NOMO-1 treated with DMSO at 0.1 percent for 48 hours (cell line): ENCODE measurements at regions not wholly inside any gene's neighbourhood (a gene's known extent, or its start where the extent isn't known, plus 50 kb on each side); places are given as distances from the start of the nearest gene placed in this dataset.

Experiments
- DNase-seq: peaks from one replicate; lab custom pipeline; 2025; ENCODE audit not compliant: unreplicated experiment; lab: John Stamatoyannopoulos, UW

DNA sequence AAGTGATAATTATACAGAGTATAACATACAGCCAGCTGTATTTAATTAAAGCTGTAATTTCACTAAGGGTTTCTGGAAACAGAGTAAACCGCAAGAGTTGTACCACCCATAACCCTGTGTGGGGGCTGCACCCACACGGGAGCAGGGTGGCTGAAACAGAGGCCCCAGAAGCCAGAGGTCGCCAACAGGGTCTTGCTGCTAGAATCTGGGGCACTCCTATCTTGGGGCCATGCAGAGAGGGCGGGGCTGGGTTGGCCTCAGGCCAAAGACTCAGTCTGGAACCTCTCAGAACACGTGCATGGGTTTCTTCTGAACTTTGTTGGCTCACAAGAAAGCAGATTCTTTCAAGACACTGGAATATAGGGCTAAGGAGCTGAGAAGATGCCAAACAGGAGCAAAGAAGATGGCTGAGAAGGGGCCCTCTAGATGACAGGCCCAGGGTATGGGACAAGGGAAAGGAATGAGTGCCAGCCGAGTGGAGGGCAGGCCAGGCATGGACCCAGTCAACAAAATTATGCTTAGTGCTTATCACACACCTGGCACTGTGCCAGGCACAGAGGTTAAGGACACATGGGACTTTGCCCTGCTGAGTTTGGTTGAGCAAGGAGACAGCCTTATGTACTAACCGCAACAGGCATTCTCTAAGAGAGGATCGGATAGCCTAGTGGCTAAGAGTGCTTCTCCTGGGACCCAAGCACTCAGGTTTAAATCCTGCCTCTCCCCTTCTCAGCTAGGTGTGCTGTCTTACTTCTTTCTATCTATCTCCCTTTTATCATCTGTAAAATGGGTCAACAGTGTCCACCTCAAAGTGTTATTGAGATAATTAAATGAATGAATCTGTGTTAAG lies 96.6 kb upstream of the FOXP4 start:
- no peak for DNase-seq

DNA sequence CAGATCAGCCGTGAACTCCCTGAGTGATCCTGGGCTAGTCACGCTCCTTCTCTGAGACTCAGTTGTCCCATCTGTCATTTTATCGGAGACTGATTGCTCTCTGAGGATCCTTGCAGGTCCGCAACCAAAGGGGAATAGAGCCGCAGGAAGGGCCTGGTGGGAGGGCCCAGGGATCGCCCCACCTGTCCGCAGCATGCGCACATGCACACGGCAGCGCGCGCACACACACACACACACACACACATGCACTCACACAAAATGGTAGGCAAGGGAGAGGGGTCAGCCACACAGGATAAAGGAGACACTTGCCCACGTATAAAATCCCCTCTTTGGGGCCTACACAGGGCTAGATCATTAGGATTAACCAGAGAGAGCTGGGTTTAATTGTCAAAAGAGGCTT lies 95.6 kb upstream of the FOXP4 start:
- no peak for DNase-seq

DNA sequence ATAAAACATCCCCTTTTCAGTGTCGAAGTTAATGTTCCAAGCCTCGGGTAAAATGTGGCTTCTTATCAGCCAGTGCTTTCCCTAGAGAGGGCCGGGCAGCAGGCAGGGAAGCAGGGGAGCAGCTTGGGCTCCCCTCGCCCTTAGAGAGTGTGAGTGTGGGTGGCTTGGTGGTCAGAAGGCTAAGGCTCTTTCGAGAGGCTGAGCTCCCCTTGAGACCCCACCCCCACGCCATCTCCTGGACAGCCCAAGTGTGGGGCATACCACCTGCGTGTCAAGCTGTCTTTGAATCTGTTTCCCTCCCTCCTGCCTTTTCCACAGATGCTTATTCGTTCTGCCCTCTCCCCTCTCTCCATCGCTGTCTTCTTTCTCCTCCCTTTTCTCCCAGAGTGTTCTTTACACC lies 95.1 kb upstream of the FOXP4 start:
- DNase-seq, result no peak

DNA sequence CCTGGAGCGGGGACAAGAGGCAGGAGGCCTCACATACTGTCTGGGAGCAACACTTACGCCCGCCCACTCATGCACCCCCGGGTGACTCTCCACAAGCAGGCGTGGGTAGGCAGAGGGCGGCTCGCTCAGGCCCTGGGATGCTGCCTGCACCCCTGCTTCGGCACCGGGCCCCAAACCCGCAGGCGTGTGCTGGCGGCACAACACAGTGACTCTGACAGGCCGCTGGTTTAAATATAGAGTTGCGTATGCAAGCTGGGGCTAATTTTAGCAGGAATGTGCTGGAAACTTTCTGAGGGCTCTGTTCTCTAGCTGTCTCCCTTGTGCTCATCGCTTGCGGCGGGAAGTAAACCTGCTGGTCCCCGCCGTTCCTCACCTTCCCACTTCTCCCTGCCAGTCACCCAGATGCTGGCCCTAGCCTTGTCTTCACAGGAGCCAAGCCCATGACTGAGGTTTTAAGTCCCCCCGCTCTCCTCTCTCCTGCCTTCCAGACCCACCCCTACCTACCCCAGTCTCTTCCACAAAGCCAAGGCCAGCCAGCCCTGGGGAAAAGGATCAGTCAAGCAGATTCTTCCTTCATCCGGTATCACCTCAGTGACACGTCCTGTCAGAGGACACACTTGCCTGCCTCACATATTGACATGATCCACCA lies 94.5 kb upstream of the FOXP4 start:
- DNase-seq, result no peak

DNA sequence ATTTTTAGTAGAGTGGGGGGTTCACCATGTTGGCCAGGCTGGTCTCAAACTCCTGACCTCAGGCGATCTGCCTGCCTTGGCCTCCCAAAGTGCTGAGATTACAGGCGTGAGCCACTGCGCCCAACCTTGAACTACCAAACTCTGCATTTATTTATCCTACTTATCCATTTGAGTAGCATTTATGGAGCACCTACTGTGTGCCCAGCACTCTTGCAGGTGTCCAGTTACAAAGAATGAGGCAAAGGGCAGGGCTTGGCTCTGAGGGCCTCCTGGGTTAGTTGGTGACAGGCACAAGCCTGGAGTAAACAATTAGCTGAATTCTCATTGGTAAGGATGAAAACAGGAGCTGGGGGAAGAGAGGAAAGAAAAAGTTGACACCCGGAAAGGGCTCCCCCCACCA lies 93.4 kb upstream of the FOXP4 start:
- DNase-seq, result no peak

DNA sequence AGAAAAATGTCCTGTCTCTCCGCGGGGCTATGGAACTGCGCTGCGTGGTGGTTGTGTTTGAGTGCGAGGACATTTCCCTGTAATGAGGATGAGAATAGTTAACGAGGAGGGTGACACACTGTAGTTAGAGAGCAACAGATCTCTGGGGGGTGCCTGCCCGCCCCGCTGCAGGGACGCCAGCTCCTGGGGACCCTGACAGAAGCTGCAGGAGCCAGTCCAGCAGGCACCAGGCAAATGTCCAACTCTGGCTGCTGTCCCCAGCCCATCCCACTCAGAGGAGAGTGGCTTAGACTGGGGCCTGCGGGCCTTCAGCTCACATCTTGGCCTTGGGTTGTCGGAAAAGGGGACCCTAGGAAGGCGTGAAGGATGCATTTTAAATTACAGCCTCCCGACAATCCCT lies 92.9 kb upstream of the FOXP4 start:
- no peak for DNase-seq

DNA sequence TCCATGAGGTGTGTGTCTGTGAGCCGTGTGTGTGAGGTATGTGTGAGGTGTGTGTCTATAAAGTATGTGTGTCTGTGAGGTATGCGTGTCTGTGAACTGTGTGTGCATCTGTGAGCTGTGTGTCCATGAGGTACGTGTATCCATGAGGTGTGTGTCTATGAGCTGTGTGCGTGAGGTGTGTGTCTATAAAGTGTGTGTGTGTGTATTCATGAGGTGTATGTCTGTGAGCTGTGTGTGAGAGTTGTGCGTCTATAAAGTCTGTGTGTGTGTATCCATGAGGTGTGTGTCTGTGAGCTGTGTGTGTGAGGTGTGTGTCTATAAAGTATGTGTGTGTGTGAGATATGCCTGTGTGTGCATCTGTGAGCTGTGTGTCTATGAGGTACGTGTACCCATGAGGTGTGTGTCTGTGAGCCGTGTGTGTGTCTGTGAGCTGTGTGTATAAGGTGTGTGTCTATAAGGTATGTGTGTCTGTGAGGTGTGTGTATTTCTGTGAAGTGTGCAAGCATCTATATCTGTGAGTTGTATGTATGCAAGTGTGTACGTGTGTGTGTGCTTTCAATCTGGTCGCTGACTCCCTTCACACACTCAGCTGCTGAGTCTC lies 91.9 kb upstream of the FOXP4 start:
- DNase-seq, result no peak

DNA sequence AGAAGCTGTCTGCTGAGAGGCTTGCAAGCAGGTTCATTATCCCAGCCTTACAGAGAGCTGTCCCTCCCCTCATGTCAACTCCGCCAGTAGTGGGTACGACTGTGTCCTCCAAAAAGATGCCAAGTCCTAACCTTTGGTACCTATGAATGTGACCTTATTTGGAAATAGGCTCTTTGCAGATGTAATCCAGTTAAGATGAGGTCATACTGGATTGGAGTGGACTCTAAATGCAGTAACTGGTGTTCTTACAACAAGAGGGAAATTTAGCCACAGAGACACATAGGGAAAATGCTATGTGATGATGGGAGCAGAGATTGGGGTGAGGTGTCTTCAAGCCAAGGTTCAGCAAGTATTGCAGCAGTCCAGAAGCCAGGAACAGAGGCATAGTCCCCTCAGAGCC lies 90.8 kb upstream of the FOXP4 start:
- DNase-seq, result no peak

DNA sequence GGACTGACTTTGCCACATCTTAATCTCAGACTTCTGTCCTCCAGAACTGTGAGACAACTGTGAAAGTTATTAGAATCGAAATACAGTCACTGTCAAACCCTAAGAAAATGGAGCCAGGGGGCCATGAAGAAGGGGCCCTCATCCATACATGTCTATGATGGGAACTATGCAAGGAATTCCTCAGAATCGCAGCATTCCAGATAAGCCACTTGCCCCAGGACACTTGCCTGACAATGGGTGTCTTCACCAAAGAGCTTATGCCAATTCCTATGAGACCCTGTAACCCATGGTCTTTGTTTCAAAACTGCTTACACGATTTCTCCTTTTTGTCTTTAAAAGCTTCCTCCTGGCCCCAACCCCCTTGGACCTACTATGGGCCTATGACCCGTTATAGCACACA lies 90.4 kb upstream of the FOXP4 start:
- no peak for DNase-seq

DNA sequence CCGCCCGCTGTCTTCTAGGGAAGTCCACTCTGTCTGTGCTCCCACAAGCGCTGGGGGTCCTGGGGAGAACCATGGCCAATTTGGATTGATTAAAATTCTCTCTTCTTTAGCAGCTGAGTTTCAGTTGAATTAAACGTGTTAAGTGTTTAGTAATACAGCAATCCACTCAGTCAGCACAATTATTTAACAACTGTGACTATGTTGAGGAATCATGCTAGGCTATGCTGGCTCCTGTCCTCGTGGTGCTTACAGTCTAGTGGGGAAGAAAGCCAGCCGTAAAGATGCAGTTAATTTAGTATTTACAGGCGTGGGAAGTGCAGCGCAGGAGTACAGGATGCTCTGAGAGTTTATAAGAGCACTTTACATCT lies 88.9 kb upstream of the FOXP4 start:
- no peak for DNase-seq

DNA sequence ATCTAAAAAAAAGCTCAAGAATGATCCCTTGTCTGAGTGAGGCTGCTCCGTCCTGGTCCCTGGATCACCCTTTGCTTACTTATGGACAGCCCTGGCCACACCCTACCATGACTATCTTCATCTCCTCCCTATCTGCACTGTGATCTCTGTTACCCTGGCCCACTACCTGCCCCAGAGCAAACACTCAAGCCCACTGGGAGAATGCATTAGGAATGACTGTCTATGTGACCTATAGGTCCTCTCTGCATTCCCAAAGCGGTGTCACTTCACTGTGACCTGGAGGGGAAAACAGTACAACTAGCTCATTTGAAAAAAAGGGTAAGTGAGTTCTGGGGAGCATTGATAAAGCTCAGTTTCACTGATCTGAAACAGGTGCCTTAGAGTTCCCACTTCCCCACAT lies 86.4 kb upstream of the FOXP4 start:
- DNase-seq, result no peak

DNA sequence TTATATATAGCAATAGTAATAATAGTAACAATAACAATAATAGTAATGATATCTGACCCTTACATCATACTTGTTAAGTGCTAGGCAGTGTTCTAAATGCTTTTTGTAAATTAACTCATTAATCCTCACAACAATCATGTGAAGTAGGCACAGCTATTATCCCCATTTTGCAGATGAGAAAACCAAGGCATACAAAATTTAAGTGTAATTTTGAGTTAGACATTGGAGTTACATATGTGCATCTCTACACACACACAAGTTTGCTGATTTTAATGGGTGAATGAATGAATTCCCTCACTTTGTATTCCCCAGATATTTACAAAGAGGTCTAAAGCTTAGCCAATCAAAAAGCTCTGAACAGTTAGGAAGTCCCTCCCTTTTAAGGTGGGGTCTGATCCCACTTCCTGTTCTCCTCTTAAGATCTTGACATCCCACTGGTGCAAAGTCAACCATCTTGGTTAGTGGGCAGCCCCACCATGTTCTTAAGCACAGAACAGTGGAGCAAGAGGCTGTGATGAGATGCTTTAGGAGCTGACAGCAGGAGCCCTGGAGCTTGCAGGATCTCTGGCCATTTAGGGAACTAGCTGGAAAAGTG lies 85.3 kb upstream of the FOXP4 start:
- DNase-seq, result no peak

DNA sequence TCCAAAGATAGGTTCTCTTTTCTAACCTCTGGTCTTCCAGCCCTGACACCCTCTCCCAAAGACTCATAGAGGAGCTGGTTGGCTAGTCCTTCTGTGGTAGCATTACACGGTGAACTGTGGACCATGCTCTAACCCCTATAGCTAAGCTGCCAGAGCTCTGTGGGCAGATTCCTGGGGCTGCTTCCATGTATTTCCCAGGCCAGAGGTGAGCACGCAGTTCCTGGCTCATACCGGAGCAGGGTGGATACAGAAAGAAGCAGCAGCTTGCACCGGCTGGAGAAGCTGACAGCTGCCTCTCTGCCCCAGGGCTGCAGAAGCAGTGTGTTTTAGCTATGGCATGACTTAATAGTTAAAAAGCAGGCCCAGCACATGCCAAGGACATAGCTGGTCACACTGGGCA lies 84.1 kb upstream of the FOXP4 start:
- DNase-seq, result no peak

DNA sequence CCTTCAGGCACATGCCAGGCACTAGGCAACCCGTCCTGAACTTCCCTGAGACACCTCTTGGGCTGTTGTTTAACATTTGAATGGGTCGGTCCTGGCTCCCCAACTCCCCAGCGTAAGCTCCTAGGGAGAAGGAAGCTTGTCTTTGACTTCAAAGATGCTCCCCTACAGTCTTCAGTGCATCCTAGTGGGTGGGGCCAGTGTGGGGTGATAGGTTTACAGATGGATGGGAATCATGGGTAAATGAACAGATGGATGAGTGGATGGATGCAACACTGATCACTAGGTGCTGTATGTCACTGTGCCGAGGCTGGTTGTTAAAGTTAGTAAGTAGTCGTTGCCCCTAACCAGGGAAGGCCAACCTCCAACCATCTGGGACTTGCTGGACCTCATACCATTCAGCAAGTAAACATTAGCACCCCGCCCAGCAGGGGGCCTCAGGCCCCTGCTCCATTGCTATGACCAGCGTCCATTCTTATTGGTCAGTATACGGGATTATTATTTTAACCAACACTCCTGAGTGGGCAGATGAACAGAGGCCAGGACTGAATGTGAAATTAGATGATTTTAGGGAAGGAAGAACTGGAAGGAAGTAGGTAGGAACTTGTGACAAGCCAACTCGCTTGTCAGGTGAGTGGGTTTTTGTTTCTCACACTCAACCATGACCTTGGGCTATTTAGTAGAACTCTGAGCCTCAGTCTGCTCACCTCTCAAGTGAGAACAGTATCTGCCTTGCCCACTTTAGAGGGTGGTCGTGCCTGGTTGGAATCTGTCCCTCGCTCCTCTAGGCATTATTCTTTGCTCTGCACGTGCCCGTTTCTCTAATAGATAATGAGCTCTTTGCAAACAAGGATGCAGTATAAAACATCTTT lies 82.9 kb upstream of the FOXP4 start:
- DNase-seq, result peak; percentile 36

DNA sequence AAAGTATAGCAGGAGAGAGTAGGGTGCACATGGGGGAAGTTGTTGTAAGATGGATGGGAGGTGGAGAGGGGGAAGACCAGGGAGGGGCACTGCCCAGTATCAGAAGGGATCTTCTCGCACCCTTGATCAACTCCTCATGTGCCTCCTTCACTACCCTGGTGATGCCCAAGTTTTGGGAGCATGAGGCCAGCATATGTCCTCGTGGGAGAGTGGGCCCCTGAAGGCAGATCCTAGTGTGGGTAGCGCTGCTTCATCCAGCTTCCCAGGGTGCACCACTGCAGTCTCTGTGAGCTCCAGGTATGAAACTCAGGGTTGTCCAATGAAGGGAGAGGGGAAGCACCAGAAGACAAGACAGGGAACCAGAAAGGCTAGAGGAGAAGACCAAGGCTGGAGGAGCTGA lies 82.2 kb upstream of the FOXP4 start:
- no peak for DNase-seq

DNA sequence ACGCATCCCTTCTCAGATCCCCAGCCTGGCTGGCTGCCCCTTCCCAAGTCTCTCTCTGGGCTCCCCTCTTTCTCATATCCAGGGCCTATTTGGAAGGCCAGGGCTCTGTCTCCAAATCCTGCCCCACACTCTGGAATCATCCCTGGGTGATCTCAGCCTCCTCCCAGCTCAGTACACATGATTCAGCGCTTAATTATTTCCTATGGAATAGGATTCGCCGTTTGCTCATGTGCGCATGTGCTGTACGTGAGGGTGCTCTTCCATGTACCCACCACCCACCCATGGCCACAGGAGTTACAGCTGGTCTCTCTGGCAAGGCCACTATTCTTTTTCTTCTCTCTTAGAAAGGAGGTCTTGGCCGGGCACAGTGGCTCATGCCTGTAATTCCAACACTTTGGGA lies 81.7 kb upstream of the FOXP4 start:
- no peak for DNase-seq

DNA sequence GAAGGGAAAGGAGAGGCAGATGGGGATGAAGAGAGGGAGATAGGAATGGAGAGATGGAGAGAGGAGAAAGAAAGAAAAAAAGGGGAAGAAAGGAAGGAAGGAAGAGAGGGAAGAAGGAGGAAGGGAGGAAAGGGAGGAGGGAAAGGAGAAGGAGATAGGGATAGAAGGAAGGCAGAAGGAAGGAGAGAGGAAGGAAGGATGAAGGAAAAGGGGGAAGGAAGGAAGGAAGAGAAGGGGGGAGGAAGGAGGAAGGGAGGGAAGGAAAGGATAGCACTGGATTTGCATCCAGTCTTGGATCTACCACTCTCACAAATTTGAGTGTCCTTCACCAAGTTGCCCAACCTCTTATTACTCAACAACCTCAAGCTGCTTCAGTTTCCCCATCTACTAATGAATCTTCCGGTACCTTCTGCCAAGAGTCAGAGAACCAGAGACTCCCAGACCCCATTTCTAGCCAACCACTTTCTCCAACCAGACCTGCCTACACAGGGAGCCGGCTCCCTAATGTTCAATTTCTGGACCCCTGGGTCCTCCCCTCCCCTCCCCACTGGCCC lies 79.7 kb upstream of the FOXP4 start:
- DNase-seq, result peak; percentile 74

DNA sequence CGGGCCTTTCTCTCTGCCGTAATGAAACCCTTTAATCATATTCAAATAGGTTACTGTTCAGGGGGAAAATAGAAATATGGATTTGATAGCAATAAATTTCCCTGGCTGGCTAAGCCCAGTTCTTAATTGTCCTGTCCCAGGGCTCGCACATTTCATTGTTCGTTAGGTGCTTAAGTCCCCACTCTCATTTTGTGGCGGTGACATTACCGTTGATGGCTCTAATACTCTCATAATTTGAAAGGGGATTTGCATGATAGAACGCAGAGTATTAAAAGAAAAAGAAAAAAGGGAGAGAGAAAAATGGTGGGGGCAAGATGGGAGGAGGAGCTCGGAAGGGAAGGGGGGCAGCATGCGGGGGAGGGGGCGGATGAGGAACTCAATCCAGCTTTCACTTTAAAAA lies 79.1 kb upstream of the FOXP4 start:
- DNase-seq, result no peak

DNA sequence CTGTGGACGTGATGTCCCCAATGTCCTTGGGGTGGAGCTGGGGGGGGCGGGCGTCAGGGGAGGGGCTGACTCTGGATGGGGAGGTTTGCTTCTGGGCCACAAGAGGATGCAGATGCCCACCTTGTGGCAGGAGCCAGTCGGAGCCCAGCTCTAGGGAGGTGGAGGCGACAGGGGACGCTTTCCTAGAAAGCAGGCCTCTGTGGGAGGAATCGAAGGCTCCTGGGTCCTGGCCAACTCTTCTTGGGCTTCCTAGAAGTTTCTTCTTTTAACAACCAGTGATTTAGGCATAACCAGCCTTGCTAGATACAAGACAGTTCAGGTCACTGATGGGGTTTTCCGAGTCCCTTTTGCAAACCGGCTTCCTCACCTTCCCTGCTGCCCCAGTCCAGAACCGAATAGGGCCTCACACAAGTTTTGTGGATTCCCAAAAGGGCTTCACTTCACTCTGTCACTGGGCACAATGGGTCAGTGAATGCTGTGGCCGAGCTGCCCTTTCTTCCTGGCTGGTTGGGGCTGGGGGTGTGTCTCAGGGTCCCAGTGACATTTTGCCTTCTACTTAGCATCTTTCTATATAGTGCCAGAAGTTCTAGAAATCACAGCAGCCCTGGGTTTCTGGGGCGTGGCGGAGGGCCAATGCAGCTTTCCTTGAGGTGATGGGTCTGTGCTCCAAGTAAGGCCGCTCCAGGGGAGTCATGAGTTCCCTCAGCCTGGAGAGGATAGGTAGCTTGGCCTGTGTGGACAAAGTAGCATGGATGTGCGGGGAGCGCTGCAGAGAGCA lies 78.4 kb upstream of the FOXP4 start:
- DNase-seq, result no peak
